Kidney tubule cell (primary cell): ENCODE measurements at regions not wholly inside any gene's neighbourhood (a gene's known extent, or its start where the extent isn't known, plus 50 kb on each side); places are given as distances from the start of the nearest gene placed in this dataset.
"Not testable (repeated sequence)": the region's sequence is repeated elsewhere in the genome, so short reads cannot be mapped to it uniquely, and the experiment has no call there.

Experiments
- DNase-seq: peaks from one replicate; pipeline ENCODE4 v3.0.0-alpha.2; 2018; ENCODE audit warnings: low spot score

- not testable (repeated sequence) for DNase-seq
These were observed 98.1 kb upstream of the SIMC1 start for GRCh38 chr5:176140138-176140537.

- DNase-seq: no peak
These were observed 93.7 kb upstream of the SIMC1 start for GRCh38 chr5:176144508-176144907.

GRCh38 chr5:176149948-176150347, 88.3 kb upstream of the SIMC1 start:
- DNase-seq: not testable (repeated sequence)

GRCh38 chr5:176151281-176151680, 86.9 kb upstream of the SIMC1 start:
- DNase-seq: peak; percentile 59

GRCh38 chr5:176152191-176152929, 85.9 kb upstream of the SIMC1 start:
- peak; percentile 66 for DNase-seq

GRCh38 chr5:176152930-176153311, 85.3 kb upstream of the SIMC1 start:
- no peak for DNase-seq

GRCh38 chr5:176153741-176154140, 84.5 kb upstream of the SIMC1 start:
- no peak for DNase-seq

GRCh38 chr5:176154821-176155220, 83.4 kb upstream of the SIMC1 start:
- DNase-seq: no peak

GRCh38 chr5:176155922-176156359, 82.3 kb upstream of the SIMC1 start:
- DNase-seq: no peak

GRCh38 chr5:176157656-176158055, 80.6 kb upstream of the SIMC1 start:
- DNase-seq: peak; percentile 38

GRCh38 chr5:176161431-176161830, 76.8 kb upstream of the SIMC1 start:
- DNase-seq: no peak

GRCh38 chr5:176162198-176162597, 76.0 kb upstream of the SIMC1 start:
- DNase-seq: no peak

GRCh38 chr5:176162888-176163287, 75.3 kb upstream of the SIMC1 start:
- no peak for DNase-seq

GRCh38 chr5:176166427-176166826, 71.8 kb upstream of the SIMC1 start:
- DNase-seq: peak; percentile 65

- DNase-seq: peak; percentile 43
These were observed 70.4 kb upstream of the SIMC1 start for GRCh38 chr5:176167800-176168199.

- DNase-seq: no peak
These were observed 68.7 kb upstream of the SIMC1 start for GRCh38 chr5:176169393-176170063.

GRCh38 chr5:176170084-176170483, 68.1 kb upstream of the SIMC1 start:
- DNase-seq: no peak

- no peak for DNase-seq
These were observed 67.0 kb upstream of the SIMC1 start for GRCh38 chr5:176171171-176171760.

GRCh38 chr5:176172246-176172645, 66.0 kb upstream of the SIMC1 start:
- no peak for DNase-seq

GRCh38 chr5:176173647-176174046, 64.6 kb upstream of the SIMC1 start:
- DNase-seq: no peak

GRCh38 chr5:176174345-176175025, 63.7 kb upstream of the SIMC1 start:
- DNase-seq: no peak

- no peak for DNase-seq
These were observed 62.9 kb upstream of the SIMC1 start for GRCh38 chr5:176175101-176175852.
